A549 (cell line): ENCODE measurements at regions not wholly inside any gene's neighbourhood (a gene's known extent, or its start where the extent isn't known, plus 50 kb on each side); places are given as distances from the start of the nearest gene placed in this dataset.

Experiments
- ATAC-seq, 2 experiments: fragments of 200-7000 bp in 1 of 2; fragments of >200 bp in 1 of 2; cut with Nextera tagmentation in 1 of 2; cut with Tn5 transposase in 1 of 2; 3 replicates each; pipeline versions ENCODE4 v1.8.0 to v1.9.1; 2018 to 2020; ENCODE audit warnings: mild to moderate bottlenecking in 1 of 2, moderate library complexity in 1 of 2
- CTCF ChIA-PET: fragments of 300-600 bp; sonication (Branson Sonifier 250); formaldehyde crosslinking; extraction: SDS; loops from one replicate; lab custom pipeline; 2021; ENCODE audit warnings: antibody characterized with exemption, inconsistent platforms; lab: Yijun Ruan, JAX
- POLR2A ChIA-PET: fragments of 350-600 bp; formaldehyde crosslinking; extraction: SDS; loops from one replicate; lab custom pipeline; 2021; ENCODE audit warnings: antibody characterized with exemption, inconsistent platforms; lab: Yijun Ruan, JAX
- DNase-seq, 2 experiments: peaks; one replicate each; pipeline versions ENCODE4 v3.0.0 to v3.0.0-alpha.2; 2011 to 2016; ENCODE audit warnings: low read depth in 1 of 2, low spot score in 1 of 2
- FAIRE-seq: peaks from 2 replicates; lab custom pipeline; 2011; peaks lifted over from hg19 to GRCh38; lab: Jason Lieb, UNC
- H3K27ac ChIP-seq, 2 experiments: fragments of >200 bp; sonication (Bioruptor Twin); formaldehyde crosslinking; 3 replicates each; pipeline ENCODE4 v1.5.1; 2016 to 2017
- H3K4me1 ChIP-seq: fragments of >200 bp; sonication (Bioruptor Twin); formaldehyde crosslinking; 3 replicates; pipeline ENCODE4 v1.6.1; 2016
- H3K4me2 ChIP-seq: fragments of >200 bp; sonication (Bioruptor Twin); formaldehyde crosslinking; 3 replicates; pipeline ENCODE4 v1.6.1; 2016
- H3K4me3 ChIP-seq: fragments of >200 bp; sonication (Bioruptor Twin); formaldehyde crosslinking; 3 replicates; pipeline ENCODE4 v1.5.1; 2016
- H3K9me3 ChIP-seq: fragments of >200 bp; sonication (Bioruptor Twin); formaldehyde crosslinking; 3 replicates; pipeline ENCODE4 v1.6.1; 2016
- CBX8 ChIP-seq: fragments of 200-600 bp; sonication (generic); IDR thresholded peaks from 2 replicates; pipeline ENCODE4 v1.6.1; 2016
- CHD2 ChIP-seq: fragments of 150-350 bp; IDR thresholded peaks from 2 replicates; pipeline ENCODE4 v1.6.1; 2014; ENCODE audit warnings: low read length; ENCODE audit not compliant: partially characterized antibody
- E2F6 ChIP-seq: IDR thresholded peaks from 2 replicates; pipeline ENCODE4 v1.6.1; 2012; ENCODE audit warnings: low read depth, borderline replicate concordance
- ELK1 ChIP-seq: fragments of 150-350 bp; IDR thresholded peaks from 2 replicates; pipeline ENCODE4 v1.6.1; 2014; ENCODE audit warnings: low read depth, mild to moderate bottlenecking, low read length
- FOXS1 ChIP-seq: fragments of 250-450 bp; sonication (Bioruptor Pico); IDR thresholded peaks from 2 replicates; pipeline ENCODE4 v1.5.0; 2020; ENCODE audit warnings: mild to moderate bottlenecking, moderate library complexity
- GATA3 ChIP-seq: IDR thresholded peaks from 2 replicates; pipeline ENCODE4 v1.6.1; 2012; ENCODE audit warnings: borderline replicate concordance
- HMGXB4 ChIP-seq: fragments of 250-450 bp; sonication (Bioruptor Pico); IDR thresholded peaks from 2 replicates; pipeline ENCODE4 v1.5.0; 2021; ENCODE audit warnings: mild to moderate bottlenecking, moderate library complexity, borderline replicate concordance
- HOXB13 ChIP-seq: fragments of 250-450 bp; sonication (Bioruptor Pico); IDR thresholded peaks from 2 replicates; pipeline ENCODE4 v1.5.0; 2020; ENCODE audit warnings: low read depth, mild to moderate bottlenecking, moderate library complexity
- KDM1A ChIP-seq: fragments of 200-600 bp; sonication (generic); IDR thresholded peaks from 2 replicates; pipeline ENCODE4 v1.6.1; 2016; ENCODE audit warnings: low read depth, mild to moderate bottlenecking
- KDM5A ChIP-seq: fragments of 200-600 bp; sonication (generic); IDR thresholded peaks from 2 replicates; pipeline ENCODE4 v1.6.1; 2016; ENCODE audit warnings: antibody characterized with exemption, mild to moderate bottlenecking
- MAX ChIP-seq: IDR thresholded peaks from 2 replicates; pipeline ENCODE4 v1.6.1; 2012
- NPAS2 ChIP-seq: fragments of 250-450 bp; sonication (Bioruptor Pico); IDR thresholded peaks from 2 replicates; pipeline ENCODE4 v1.8.0; 2022; ENCODE audit warnings: mild to moderate bottlenecking, moderate library complexity, borderline replicate concordance
- PBX3 ChIP-seq: IDR thresholded peaks from 2 replicates; pipeline ENCODE4 v1.6.1; 2012
- PHF8 ChIP-seq: fragments of 200-600 bp; sonication (generic); IDR thresholded peaks from 2 replicates; pipeline ENCODE4 v1.6.1; 2016; ENCODE audit warnings: low read depth, mild to moderate bottlenecking, antibody characterized with exemption, moderate library complexity, borderline replicate concordance
- RAD21 ChIP-seq, 2 experiments: fragments of >200 bp in 1 of 2; sonication (Bioruptor Twin) in 1 of 2; formaldehyde crosslinking in 1 of 2; IDR thresholded peaks in 1 of 2; conservative IDR thresholded peaks in 1 of 2; 2 replicates in 1 of 2; 3 replicates in 1 of 2; pipeline ENCODE4 v1.6.1; 2012 to 2018; ENCODE audit warnings: inconsistent platforms in 1 of 2
- REST ChIP-seq: fragments of 200-600 bp; sonication (generic); IDR thresholded peaks from 2 replicates; pipeline ENCODE4 v1.6.1; 2016; ENCODE audit warnings: antibody characterized with exemption, mild to moderate bottlenecking, moderate library complexity
- RFX5 ChIP-seq: fragments of 450-650 bp; IDR thresholded peaks from 2 replicates; pipeline ENCODE4 v1.7.1; 2014; ENCODE audit warnings: antibody characterized with exemption, mild to moderate bottlenecking, moderate library complexity
- RNF2 ChIP-seq: fragments of 200-600 bp; sonication (generic); IDR thresholded peaks from 2 replicates; pipeline ENCODE4 v1.6.1; 2016; ENCODE audit warnings: low read depth, mild to moderate bottlenecking, antibody characterized with exemption, moderate library complexity, borderline replicate concordance
- TFCP2L1 ChIP-seq: fragments of 250-450 bp; sonication (Bioruptor Pico); IDR thresholded peaks from 2 replicates; pipeline ENCODE4 v1.5.0; 2021; ENCODE audit warnings: mild to moderate bottlenecking
- ZFP36 ChIP-seq: fragments of 450-650 bp; IDR thresholded peaks from 2 replicates; pipeline ENCODE4 v1.6.1; 2014; ENCODE audit warnings: borderline replicate concordance; ENCODE audit not compliant: partially characterized antibody
- WGBS: methylation state at CpG from one replicate; pipeline ENCODE4 v1.1.6; 2017; ENCODE audit errors: missing lambda C conversion rate; 5-methylcytosine and 5-hydroxymethylcytosine counted together

- H3K4me3 ChIP-seq = no peak overlapping the region
- DNase-seq (no peak), FAIRE-seq (no peak), ATAC-seq (no peak)
- H3K4me2 ChIP-seq = no peak overlapping the region
- TF ChIP-seq KDM1A (no peak), RAD21 (conservative IDR thresholded peaks at IDR 0.05 in 1 of 2, IDR thresholded peaks at IDR 0.05 in 1 of 2) (no peak), HMGXB4 (CRISPR knock-in tag) (no peak), MAX (no peak), E2F6 (no peak), GATA3 (no peak), RNF2 (no peak), ELK1 (no peak), CBX8 (no peak), RFX5 (no peak), ZFP36 (no peak), HOXB13 (CRISPR knock-in tag) (no peak), REST (no peak), CHD2 (no peak), FOXS1 (no peak), TFCP2L1 (CRISPR knock-in tag) (no peak), PBX3 (no peak), NPAS2 (CRISPR knock-in tag) (no peak), KDM5A (no peak), PHF8 (no peak)
- ChIA-PET CTCF (no interaction called here), POLR2A (no interaction called here)
- H3K4me1 ChIP-seq = no peaks in the 10 kb centered on the region
- H3K9me3 ChIP-seq = no peaks in the 10 kb centered on the region
- 0% methylated on average over 1 of the region's 1 CpG for WGBS
- no peak overlapping the region for H3K27ac ChIP-seq
These were observed 649.5 kb upstream of the ADGRL2 start for GRCh38 chr1:81151206-81151605.
